MCF 10A (cell line): ENCODE measurements at regions not wholly inside any gene's neighbourhood (a gene's known extent, or its start where the extent isn't known, plus 50 kb on each side); places are given as distances from the start of the nearest gene placed in this dataset.

ENCODE experiments used
- BruUV-seq: library from RNA; stranded (reverse); fragments of 400-500 nt; replicated peaks from 2 replicates; lab custom pipeline; 2021; lab: Mats Ljungman, UMichigan
- CTCF ChIA-PET: fragments of 300-600 bp; sonication (Branson Sonifier 250); formaldehyde crosslinking; extraction: SDS; loops from one replicate; lab custom pipeline; 2021; ENCODE audit warnings: antibody characterized with exemption, inconsistent platforms; lab: Yijun Ruan, JAX
- POLR2A ChIA-PET: fragments of 300-600, 350-650 bp; sonication (Branson Sonifier 250); formaldehyde crosslinking; extraction: SDS; loops from one replicate; lab custom pipeline; 2020; ENCODE audit warnings: antibody characterized with exemption, inconsistent platforms; lab: Yijun Ruan, JAX
- DNase-seq: peaks from one replicate; pipeline ENCODE4 v3.0.0-alpha.2; 2018; ENCODE audit not compliant: unreplicated experiment
- H3K27ac Mint-ChIP-seq: one replicate; pipeline ENCODE4 v1.8.0; 2022; ENCODE audit warnings: mild to moderate bottlenecking, low read depth, mixed read lengths; ENCODE audit not compliant: unreplicated experiment
- H3K27me3 Mint-ChIP-seq: one replicate; pipeline ENCODE4 v1.8.0; 2022; ENCODE audit warnings: mixed read lengths; ENCODE audit not compliant: insufficient read depth, unreplicated experiment
- H3K36me3 Mint-ChIP-seq: one replicate; pipeline ENCODE4 v1.8.0; 2022; ENCODE audit warnings: mild to moderate bottlenecking, moderate library complexity, mixed read lengths; ENCODE audit not compliant: insufficient read depth, unreplicated experiment
- H3K4me1 Mint-ChIP-seq: one replicate; pipeline ENCODE4 v1.8.0; 2022; ENCODE audit warnings: mixed read lengths; ENCODE audit not compliant: insufficient read depth, unreplicated experiment
- H3K4me3 Mint-ChIP-seq: one replicate; pipeline ENCODE4 v1.8.0; 2022; ENCODE audit warnings: mild to moderate bottlenecking, moderate library complexity, mixed read lengths; ENCODE audit not compliant: unreplicated experiment
- H3K9me3 Mint-ChIP-seq: one replicate; pipeline ENCODE4 v1.8.0; 2022; ENCODE audit warnings: mixed read lengths; ENCODE audit not compliant: unreplicated experiment
- intact Hi-C: fragments of 100-400 bp; cut with micrococcal nuclease; formaldehyde crosslinking; loops from 2 replicates; pipeline ENCODE4 v1.14.1; 2022
- TF ChIP-seq, protein P1 (sequence below): fragments of 200-600 bp; IDR thresholded peaks from one replicate; pipeline ENCODE4 v1.8.0; 2022; ENCODE audit warnings: antibody characterized with exemption, mild to moderate bottlenecking; ENCODE audit not compliant: unreplicated experiment

DNA sequence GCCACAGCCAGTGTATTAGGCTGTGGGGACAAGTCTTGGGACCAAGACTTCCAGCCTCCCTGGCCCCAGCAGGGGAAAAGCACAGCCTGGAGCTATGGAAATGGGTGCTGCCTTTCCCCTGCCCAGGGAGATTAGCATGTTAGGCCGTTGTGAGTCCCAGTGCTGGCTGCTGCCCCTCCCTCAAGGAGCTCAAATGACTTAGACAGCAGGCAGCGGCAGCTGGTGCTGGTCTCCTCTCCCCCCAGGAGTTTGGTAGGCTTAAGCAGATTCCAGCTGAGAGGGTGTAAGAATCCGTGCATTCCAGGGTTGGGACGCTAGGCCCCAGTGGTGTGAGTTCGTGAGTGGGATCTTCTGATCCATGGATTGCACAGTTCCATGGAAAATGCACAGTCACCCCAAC lies 301.5 kb upstream of the PHF14 start:
- CTCF ChIA-PET: no interaction called here
- no peaks in the 10 kb centered on the region for H3K36me3 Mint-ChIP-seq

GRCh38 chr7:10677211-10677610 lies 296.5 kb upstream of the PHF14 start:
- no peak for DNase-seq
- CTCF ChIA-PET: interaction anchor here (0.6 kb wide), 1 partner anchor 31 kb away, joined by 3 read pairs; no protein-coding TSS in a partner anchor
- intact Hi-C loops: no loop called here
- Mint-ChIP-seq H3K36me3 (no peaks in the 10 kb centered on the region), H3K4me3 (no peak overlapping the region), H3K27me3 (no peaks in the 10 kb centered on the region), H3K27ac (no peak overlapping the region), H3K9me3 (no peaks in the 10 kb centered on the region), H3K4me1 (no peaks in the 10 kb centered on the region)
- BruUV-seq: no TSS peak
- POLR2A ChIA-PET: no interaction called here
- TF ChIP-seq, protein P1, sequence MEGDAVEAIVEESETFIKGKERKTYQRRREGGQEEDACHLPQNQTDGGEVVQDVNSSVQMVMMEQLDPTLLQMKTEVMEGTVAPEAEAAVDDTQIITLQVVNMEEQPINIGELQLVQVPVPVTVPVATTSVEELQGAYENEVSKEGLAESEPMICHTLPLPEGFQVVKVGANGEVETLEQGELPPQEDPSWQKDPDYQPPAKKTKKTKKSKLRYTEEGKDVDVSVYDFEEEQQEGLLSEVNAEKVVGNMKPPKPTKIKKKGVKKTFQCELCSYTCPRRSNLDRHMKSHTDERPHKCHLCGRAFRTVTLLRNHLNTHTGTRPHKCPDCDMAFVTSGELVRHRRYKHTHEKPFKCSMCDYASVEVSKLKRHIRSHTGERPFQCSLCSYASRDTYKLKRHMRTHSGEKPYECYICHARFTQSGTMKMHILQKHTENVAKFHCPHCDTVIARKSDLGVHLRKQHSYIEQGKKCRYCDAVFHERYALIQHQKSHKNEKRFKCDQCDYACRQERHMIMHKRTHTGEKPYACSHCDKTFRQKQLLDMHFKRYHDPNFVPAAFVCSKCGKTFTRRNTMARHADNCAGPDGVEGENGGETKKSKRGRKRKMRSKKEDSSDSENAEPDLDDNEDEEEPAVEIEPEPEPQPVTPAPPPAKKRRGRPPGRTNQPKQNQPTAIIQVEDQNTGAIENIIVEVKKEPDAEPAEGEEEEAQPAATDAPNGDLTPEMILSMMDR: no peak

More for the DNA sequence above, 301.5 kb upstream of the PHF14 start:
- TF ChIP-seq, protein P1: no peak
- intact Hi-C loops: no loop called here
- H3K27me3 Mint-ChIP-seq: no peaks in the 10 kb centered on the region
- H3K4me3 Mint-ChIP-seq: no peak overlapping the region
- BruUV-seq: no TSS peak
- POLR2A ChIA-PET: no interaction called here
- H3K4me1 Mint-ChIP-seq: no peaks in the 10 kb centered on the region
- H3K9me3 Mint-ChIP-seq: peaks cover 8% of the 10 kb centered on the region
- no peak for DNase-seq
- H3K27ac Mint-ChIP-seq: no peak overlapping the region

DNA sequence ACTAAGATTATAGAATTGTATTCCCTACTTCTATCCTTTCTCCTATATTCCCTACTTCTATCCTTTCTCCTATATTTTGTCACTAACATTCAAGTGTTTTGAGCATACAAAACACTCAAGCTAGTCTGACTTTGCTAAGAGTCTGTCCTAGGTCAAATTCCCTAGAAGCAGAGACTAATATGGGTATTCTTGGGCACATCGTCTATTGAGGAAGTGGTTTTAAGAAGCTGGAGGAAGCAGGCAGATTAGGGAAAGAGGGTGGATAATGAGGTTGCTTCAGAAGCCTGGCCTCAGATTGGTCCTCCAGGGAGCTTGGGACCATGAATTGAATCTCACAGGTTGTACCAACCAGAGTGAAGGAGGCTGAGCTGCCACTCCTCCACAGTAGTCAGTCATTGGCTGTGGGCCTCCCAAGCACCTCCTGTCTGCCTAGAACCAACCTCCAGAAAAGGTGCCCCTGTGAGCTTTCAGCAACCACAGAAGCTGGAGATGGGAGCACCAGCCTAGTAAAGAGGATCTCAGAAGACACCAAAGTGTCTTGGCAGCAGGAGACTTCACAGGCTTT lies 295.9 kb upstream of the PHF14 start:
- intact Hi-C loops: no loop called here
- POLR2A ChIA-PET: interaction anchor here (0.7 kb wide), 1 partner anchor 262 kb away, joined by 3 read pairs; a partner anchor contains a TSS
- no peaks in the 10 kb centered on the region for H3K4me1 Mint-ChIP-seq
- CTCF ChIA-PET: no interaction called here
- no peak overlapping the region for H3K27ac Mint-ChIP-seq
- H3K27me3 Mint-ChIP-seq: no peaks in the 10 kb centered on the region
- H3K4me3 Mint-ChIP-seq: no peak overlapping the region
- DNase-seq: no peak
- no peaks in the 10 kb centered on the region for H3K9me3 Mint-ChIP-seq
- TF ChIP-seq, protein P1: no peak
- no TSS peak for BruUV-seq
- no peaks in the 10 kb centered on the region for H3K36me3 Mint-ChIP-seq

DNA sequence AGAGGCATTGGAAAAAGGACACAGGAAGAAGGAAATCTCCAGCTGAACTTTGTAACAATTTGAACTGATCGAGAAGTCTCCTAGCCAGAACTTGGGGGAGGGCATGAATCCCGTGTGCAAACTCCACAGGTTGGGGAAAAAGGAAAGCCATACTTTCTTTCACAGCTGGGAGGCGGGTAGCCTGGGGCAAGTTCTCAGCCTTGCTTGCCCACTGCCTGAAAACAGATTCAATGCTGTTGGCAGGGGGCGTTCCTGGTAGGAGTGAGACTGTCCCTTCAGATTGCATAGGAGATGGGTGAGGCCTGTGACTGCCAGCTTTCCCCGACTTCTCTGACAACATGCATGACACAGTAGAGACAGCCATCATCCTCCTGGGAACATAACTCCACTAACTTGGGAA lies 289.1 kb upstream of the PHF14 start:
- Mint-ChIP-seq H3K4me1 (no peaks in the 10 kb centered on the region), H3K9me3 (peaks cover 14% of the 10 kb centered on the region), H3K27ac (no peak overlapping the region), H3K27me3 (no peaks in the 10 kb centered on the region), H3K4me3 (no peak overlapping the region), H3K36me3 (no peaks in the 10 kb centered on the region)
- CTCF ChIA-PET: interaction anchor here (1.4 kb wide), 1 partner anchor 24 kb away, joined by 3 read pairs; no protein-coding TSS in a partner anchor
- TF ChIP-seq, protein P1: no peak
- intact Hi-C loops: no loop called here
- BruUV-seq: no TSS peak
- no peak for DNase-seq
- POLR2A ChIA-PET: no interaction called here
